ENCODE measurements at regions not wholly inside any gene's neighbourhood (a gene's known extent, or its start where the extent isn't known, plus 50 kb on each side); places are given as distances from the start of the nearest gene placed in this dataset.

GRCh38 chr3:189403194-189403593, 228.0 kb upstream of the TP63 start:
- TF ChIP-seq, protein P1, sequence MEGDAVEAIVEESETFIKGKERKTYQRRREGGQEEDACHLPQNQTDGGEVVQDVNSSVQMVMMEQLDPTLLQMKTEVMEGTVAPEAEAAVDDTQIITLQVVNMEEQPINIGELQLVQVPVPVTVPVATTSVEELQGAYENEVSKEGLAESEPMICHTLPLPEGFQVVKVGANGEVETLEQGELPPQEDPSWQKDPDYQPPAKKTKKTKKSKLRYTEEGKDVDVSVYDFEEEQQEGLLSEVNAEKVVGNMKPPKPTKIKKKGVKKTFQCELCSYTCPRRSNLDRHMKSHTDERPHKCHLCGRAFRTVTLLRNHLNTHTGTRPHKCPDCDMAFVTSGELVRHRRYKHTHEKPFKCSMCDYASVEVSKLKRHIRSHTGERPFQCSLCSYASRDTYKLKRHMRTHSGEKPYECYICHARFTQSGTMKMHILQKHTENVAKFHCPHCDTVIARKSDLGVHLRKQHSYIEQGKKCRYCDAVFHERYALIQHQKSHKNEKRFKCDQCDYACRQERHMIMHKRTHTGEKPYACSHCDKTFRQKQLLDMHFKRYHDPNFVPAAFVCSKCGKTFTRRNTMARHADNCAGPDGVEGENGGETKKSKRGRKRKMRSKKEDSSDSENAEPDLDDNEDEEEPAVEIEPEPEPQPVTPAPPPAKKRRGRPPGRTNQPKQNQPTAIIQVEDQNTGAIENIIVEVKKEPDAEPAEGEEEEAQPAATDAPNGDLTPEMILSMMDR (conservative IDR thresholded peaks at IDR 0.05; ENCODE audit: low read depth, low read length), result no peak
- no peak for TF ChIP-seq POLR2A (IDR thresholded peaks at IDR 0.05; ENCODE audit: low read depth, low read length)
- no peak for TF ChIP-seq RAD21 (IDR thresholded peaks at IDR 0.05; ENCODE audit: low read length)
